Nucleus accumbens (tissue), 56 donors: ENCODE measurements at regions not wholly inside any gene's neighbourhood (a gene's known extent, or its start where the extent isn't known, plus 50 kb on each side); places are given as distances from the start of the nearest gene placed in this dataset.
"Not testable (repeated sequence)": the region's sequence is repeated elsewhere in the genome, so short reads cannot be mapped to it uniquely, and the experiment has no call there.

ENCODE experiments used
- DNase-seq, 56 donors: peaks; one replicate each; lab custom pipeline; 2025; lab: John Stamatoyannopoulos, UW

- DNase-seq: no peak
These were observed 118.9 kb upstream of the NMUR2 start for GRCh38 chr5:152523964-152524363.

- no peak for DNase-seq
These were observed 122.4 kb upstream of the NMUR2 start for GRCh38 chr5:152527358-152528052.

- no peak for DNase-seq
These were observed 124.4 kb upstream of the NMUR2 start for GRCh38 chr5:152529440-152529839.

- DNase-seq: peak in 1 of 56 donors; percentile 10
These were observed 127.6 kb upstream of the NMUR2 start for GRCh38 chr5:152532714-152533113.

DNA sequence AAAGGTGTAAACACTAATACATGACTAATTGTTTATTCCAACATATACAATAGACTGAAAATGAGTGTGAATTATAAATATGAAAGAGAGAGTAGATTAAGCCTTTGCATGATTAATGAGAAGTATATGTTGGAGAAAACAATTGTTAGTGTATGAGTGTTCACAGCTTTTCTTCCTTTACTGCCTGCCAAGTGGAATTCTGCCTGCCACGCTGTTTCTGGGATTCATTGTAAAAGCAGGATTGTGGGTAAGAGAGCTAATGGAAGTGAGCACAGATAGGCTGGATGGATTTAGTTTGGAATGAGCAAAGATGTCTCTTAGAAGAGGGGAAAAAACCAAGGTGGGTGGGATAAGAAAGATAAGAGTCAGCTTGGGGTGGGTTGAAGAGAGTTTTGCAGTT is 129.6 kb upstream of the NMUR2 start:
- DNase-seq: no peak

DNA sequence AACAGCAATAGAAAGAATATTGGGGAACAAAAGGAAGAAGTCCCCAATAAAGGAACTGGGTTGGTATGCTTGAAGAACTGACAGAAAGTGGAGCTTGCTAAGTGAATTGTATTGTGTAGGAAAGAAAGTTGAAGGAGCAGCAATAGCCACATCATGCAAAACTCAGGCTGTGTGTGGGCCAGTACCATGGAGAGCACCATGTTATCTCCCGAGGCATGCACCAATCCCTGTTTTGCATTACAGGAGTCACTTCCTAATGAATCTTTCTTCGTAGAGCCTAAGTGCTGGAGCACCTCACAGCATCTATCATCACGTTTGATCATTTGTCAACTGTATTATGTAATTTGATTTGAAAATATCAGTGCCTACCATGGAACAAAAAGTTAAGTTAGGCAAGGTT is 137.7 kb upstream of the NMUR2 start:
- DNase-seq: no peak

- no peak for DNase-seq
These were observed 141.4 kb upstream of the NMUR2 start for GRCh38 chr5:152546493-152546892.

GRCh38 chr5:152547202-152547601 is 142.1 kb upstream of the NMUR2 start:
- DNase-seq: no peak

- DNase-seq: no peak
These were observed 144.6 kb upstream of the NMUR2 start for GRCh38 chr5:152549709-152550108.

GRCh38 chr5:152551061-152551460 is 146.0 kb upstream of the NMUR2 start:
- no peak for DNase-seq

DNA sequence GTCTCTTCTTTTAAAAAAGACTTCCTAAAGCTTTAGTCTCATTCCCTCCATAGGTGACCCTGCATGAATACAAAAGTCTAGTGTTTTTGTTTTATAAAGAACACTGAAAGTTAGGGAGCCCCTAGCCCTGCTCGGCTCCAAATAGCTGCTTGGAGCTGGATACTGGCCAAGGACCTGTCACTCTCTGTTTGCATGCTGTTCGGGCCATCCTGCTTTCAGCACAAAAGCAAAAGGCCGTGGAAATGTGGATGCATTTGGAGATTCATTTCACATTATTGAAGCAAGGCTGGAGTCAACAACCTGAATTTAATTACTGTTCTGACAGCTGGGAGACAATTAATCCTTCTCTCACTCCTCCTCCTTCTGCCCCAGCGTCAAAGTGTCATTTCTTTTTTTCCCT is 151.7 kb upstream of the NMUR2 start:
- peak in 1 of 56 donors; percentile 33 for DNase-seq

GRCh38 chr5:152560512-152561137 is 155.5 kb upstream of the NMUR2 start:
- DNase-seq: peak in 49 of 56 donors; percentile 4 to 88 (median 41)

DNA sequence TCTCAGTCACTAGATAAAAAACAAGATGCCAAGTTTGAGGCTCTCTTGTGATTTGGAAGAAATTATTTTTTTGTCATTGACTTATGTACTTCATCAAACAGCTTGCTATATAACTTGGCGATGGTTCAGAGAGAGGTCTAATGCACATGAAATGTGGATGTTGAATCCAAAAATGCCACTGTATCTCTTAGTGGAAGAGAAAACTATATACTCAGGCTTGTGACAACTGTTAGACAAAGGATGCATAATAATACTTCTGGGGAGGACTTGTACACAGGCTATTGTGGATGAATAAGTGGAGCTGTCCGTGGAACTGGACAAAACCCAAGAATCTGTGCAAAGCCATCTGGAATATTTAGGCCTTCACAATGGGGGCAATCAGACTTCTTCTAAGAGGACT is 162.9 kb upstream of the NMUR2 start:
- DNase-seq: peak in 26 of 56 donors; percentile 2 to 59 (median 20)

DNA sequence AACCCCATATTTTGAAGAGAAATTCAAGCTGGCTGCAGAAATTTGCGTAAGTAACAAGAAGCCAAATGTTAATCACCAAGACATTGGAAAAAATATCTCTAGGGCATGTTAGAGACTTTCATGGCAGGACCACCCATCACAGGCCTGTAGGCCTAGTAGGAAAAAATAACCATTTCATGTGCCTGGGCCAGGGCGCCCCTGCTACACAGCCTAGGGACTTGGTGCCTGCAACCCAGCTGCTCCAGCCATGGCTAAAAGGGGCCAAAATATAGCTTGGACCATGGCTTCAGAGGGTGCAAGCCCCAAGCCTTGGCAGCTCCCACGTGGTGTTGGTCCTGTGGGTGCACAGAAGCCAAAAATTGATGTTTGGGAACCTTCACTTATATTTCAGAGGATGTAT is 167.7 kb upstream of the NMUR2 start:
- no peak for DNase-seq

GRCh38 chr5:152584103-152584502 is 179.0 kb upstream of the NMUR2 start:
- DNase-seq: peak in 17 of 56 donors; percentile 1 to 40 (median 10)

DNA sequence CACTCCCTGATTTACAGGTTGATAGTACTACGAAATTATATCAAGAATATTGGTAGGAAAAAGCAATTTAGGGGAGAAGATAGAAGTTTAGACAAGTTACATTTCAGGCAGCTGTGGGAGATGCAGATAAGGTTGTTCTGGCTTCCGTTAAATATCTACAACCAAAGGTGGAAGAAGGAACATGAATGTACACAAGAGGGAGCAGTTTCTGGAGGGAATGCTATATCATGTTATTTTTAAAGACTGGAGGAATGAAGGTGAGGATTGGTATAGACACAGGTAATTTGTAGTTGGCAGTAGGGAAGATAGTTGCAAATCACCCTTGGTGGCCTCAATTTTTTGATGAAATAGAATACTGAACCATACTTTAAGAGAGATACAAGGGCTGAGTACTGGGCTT is 187.3 kb upstream of the NMUR2 start:
- DNase-seq: no peak

GRCh38 chr5:152593388-152593787 is 188.3 kb upstream of the NMUR2 start:
- no peak for DNase-seq

- DNase-seq: no peak
These were observed 190.3 kb upstream of the NMUR2 start for GRCh38 chr5:152595405-152595804.

GRCh38 chr5:152599096-152599495 is 194.0 kb upstream of the NMUR2 start:
- DNase-seq: no peak

DNA sequence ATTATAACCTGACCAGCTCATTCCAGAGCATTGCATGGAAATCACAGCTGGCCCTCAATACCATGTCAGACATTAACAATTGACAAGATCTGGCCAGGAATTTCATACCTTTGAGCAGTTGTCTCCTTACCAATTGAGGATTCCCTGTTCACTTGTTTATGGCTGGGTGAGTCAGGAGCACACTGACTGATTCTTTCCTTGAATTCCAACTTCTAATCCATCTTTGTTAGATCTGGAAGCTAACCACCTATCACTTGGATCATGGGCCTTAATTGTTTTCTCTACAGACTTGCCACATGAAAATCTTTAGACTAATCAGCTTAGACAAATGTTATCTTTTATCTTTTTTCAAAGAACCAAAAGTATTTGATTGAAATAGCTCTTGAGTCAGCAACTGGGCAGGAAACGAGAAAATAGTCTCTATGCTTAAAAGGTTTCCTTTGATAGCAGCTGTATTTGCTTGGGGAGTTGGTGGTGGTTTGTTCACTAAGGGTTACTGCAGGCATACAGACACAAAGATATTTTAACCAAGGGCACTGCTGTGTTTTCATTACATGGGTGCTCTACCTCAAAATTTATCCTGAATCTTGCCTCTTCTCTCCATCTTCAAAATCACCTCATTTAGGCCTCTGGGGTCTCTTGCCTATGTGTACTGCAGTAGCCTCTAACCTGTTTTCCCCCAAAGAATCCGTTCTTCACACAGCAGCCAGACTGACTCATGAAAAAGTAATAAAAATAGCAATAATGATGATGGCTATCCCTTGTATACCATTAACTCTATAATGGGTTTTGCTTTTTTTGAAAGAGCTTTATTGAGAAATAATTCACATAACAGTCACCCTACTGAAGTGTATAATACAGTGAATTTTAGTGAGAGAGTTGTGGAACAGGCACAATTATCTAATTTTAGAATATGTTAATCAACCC is 197.0 kb upstream of the NMUR2 start:
- DNase-seq: no peak

DNA sequence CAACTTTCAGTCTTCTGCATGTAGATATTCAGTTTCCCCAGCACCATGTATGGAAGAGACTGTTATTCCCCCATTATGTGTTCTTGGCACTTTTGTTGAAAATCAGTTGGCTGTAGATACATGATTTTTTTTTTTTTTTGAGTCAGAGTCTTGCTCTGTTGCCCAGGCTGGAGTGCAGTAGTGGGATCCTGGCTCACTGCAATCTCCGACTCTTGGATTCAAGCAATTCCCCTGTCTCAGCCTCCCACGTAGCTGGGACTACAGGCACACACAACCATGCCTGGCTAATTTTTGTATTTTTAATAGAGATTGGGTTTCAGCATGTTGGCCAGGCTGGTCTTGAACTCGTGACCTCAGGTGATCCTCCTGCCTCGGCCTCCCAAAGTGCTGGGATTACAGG is 201.0 kb upstream of the NMUR2 start:
- DNase-seq: not testable (repeated sequence)
